GM12801 (cell line): ENCODE measurements at regions not wholly inside any gene's neighbourhood (a gene's known extent, or its start where the extent isn't known, plus 50 kb on each side); places are given as distances from the start of the nearest gene placed in this dataset.

Source experiments
- TF ChIP-seq, protein P1 (sequence below): IDR thresholded peaks from one replicate; pipeline ENCODE4 v1.5.1; 2011; ENCODE audit warnings: control low read depth; ENCODE audit not compliant: insufficient read length; ENCODE audit errors: extremely low read depth

DNA sequence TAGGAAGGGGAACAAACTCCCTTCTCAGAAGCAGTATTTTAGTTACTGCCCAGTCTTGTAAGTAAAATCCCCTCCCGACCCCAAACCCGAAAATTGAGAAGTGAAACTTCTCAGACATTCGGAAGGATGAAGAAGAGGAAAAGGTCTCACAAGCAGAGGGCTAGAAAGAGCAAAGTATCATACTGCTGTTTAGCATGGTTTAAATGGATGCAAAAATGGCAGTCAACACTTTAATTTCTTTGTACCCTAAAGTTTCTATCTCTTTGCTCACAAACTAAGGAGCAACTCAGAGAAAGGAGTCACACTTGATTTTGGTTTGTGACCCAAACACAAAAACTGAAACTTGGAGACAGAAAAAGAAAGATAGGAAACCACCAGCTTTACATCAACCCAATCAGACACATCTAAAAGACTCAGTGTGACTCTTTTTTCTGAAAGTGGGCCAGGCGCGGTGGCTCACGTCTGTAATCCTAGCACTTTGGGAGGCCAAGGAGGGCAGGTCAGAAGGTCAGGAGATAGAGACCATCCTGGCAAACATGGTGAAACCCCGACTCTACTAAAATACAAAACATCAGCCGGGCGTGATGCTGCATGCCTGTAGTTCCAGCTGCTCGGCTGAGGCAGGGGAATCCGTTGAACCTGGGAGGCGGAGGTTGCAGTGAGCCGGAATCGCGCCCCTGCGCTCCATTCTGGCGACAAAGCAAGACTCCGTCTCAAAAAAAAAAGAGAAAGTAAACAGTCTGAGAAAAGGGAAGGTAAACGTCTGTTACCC lies 63.2 kb upstream of the ATP11B start:
- TF ChIP-seq, protein P1, sequence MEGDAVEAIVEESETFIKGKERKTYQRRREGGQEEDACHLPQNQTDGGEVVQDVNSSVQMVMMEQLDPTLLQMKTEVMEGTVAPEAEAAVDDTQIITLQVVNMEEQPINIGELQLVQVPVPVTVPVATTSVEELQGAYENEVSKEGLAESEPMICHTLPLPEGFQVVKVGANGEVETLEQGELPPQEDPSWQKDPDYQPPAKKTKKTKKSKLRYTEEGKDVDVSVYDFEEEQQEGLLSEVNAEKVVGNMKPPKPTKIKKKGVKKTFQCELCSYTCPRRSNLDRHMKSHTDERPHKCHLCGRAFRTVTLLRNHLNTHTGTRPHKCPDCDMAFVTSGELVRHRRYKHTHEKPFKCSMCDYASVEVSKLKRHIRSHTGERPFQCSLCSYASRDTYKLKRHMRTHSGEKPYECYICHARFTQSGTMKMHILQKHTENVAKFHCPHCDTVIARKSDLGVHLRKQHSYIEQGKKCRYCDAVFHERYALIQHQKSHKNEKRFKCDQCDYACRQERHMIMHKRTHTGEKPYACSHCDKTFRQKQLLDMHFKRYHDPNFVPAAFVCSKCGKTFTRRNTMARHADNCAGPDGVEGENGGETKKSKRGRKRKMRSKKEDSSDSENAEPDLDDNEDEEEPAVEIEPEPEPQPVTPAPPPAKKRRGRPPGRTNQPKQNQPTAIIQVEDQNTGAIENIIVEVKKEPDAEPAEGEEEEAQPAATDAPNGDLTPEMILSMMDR, result no peak

DNA sequence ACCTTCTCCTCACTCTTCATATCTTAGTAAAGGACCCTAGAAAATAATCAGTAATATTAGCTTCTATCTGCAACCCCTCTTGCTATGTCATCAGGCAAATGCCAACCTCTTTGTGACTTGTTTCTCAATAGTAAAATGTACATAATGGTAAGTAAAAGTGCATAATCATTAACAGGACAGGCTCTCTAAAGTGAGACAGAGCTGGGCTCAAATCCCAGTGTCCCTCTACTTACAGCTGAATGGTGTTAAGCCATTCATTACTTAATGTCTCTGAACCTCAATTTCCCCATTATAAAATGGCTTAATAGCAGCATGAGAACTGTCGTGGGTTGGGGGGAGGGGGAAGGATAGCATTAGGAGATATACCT lies 62.6 kb upstream of the ATP11B start:
- TF ChIP-seq, protein P1, result no peak

DNA sequence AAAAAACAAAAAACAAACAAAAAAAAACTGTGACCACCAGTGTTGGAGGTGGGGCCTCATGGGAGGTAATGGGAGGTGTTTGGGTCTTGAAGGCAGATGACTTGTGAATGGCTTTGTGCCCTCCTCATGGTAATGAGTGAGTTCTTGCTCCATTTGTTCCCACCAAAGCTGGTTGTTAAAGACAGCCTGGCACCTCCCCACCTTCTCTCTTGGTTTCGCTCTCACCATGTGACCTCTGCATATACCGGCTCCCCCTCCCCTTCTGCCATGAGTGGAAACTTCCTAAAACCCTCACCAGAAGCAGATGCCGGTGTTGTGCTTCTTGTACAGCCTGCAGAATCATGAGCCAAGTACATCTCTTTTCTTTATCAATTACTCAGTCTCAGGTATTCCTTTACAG lies 61.5 kb upstream of the ATP11B start:
- TF ChIP-seq, protein P1, result no peak

DNA sequence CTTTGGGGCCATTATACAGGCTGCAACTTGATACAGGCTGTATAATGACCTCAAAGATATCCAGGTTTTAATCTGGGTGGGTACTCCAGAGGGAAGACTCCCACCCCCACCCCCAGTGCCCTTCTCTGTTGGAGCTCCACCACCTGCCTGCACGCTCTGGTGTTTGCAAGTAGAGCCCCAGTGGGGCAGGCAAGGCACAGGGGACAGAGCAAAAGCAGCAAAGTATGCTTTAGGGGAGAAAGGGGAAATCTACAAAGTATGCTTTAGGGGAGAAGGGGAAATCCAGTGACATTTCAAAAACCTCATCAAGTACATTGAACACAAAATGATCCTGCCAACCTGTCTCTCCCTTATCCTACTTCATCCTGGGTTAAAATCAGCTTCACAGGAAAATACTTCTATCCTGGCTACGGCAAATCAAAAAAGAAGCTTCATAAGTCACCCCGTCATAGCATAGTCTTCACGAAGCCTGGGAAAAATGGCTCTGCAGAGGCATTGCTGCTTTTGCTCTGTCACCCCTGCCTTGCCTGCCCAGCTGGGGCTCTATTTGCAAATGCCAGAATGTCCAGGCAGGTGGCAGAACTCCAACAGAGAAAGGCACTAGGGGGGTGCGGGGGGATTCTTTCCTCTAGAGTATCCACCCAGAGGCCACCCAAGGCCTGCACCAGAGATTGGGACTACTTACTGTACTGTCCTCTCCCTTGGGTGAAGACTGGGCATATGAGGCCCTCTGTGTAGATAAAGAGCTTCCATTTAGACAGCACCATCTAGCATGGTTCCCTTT lies 60.9 kb upstream of the ATP11B start:
- TF ChIP-seq, protein P1, result no peak

DNA sequence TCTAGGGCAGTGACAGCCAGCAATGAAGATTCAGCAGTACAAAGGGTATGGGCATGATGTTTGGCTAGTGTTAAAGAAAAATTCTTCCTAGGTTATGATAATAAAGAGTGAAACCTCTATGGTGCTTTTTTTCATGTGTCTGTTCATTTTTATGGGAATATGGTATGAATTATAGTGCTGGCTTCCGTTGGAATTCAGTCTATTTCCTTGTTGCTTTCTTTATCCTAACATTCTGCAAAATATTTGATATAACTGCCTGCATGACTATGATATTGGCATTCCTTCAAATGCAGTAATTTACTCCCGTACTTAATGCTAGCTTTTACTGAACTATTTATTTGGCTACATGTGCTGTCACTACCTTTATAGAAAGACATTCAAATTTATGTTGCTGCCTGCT lies 57.6 kb upstream of the ATP11B start:
- TF ChIP-seq, protein P1, result no peak

DNA sequence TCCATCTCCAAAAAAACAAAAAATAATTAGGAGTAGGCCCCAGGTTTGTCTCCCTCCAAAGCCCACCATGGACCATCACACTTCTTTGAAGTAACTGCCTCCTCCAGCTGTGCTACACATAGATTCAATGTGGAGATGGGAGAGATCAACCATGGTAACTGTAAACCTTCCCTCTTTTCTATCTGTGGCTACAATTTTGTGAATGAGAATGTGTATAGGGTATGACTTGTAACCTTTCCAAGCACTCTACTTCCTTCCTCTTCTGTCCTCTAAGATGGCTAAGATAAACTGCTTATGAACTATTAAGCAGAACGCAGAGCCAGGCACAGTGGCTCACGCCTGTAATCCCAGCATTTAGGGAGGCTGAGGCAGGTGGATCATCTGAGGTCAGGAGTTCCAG lies 55.5 kb upstream of the ATP11B start:
- TF ChIP-seq, protein P1, result no peak

DNA sequence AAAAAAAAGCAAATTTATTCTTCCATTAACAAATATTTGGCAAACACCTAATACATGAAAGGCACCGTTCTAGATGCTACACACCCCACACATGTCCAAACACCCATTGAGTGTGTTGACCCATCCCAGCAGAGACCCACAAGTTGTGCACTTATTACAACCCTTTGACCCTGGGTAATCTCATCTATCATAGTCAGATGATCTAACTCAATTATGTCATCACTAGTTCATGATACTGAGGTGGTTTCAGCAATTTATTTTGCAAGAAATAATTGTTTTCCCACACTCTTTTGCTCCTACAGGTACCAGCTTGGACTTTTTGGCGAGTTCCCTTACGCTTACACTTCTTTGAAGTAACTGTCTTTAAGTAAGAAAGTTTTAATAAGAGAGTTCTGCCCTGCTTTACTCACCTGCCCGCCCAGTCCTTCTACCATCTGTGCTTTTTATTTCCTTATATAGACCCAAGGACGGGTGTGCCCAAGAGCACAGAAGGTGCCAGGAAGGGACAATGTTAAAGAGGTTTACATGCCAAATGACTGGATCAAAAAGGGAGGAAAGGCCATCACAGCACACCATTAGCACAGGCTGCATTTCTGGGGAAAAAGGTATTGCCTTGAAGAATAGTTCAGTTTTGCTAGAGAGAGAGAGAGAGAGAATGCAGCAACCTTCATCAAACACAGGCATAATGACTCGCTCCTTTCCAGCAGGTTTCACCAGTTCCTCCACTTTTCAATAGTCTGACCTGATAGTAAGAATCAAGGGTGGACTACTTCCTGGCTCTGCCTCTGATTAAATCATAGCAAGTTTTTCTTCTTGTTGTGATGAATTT lies 54.5 kb upstream of the ATP11B start:
- TF ChIP-seq, protein P1, result no peak
